ENCODE measurements at regions not wholly inside any gene's neighbourhood (a gene's known extent, or its start where the extent isn't known, plus 50 kb on each side); places are given as distances from the start of the nearest gene placed in this dataset.

DNA sequence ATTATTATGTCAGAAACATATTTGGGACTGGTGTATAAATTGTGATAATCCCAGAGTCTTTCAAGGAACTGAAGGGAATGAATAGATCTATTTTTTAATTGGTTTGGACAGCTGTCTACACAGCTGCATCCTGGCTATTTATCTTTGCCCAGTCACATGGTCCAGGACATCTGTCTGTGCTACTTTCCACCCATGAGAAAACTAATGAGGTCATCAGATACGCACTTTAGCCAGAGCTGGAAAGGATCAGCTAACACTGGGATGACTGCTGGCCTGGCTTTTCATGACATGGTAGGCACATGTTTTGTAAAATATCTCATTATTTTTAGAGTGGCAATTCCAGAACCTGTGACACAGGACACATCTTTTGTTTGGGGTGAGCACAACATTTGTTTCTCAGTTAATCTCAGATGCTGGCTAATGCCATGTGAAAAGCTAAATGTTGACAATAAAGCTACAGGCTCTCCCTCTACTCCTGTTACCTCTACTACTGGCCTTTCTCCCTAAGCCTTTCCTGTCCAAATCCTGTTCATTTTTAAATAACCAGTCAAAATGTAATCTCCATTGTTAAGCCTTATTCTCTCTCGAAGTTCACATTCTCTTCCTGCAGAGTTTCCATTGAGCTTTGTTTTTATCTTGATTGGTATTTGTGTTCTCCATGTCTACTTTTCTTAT, 500.7 kb downstream of the RIT2 start:
- in situ Hi-C loops (cut with MboI), result no loop called here
- intact Hi-C loops (cut with micrococcal nuclease), result no loop called here
- no peak for TF ChIP-seq CREB3 (tag; conservative IDR thresholded peaks at IDR 0.05; ENCODE audit: low read depth)
- no peak for TF ChIP-seq L3MBTL2 (IDR thresholded peaks at IDR 0.05)
- TF ChIP-seq, protein P1, sequence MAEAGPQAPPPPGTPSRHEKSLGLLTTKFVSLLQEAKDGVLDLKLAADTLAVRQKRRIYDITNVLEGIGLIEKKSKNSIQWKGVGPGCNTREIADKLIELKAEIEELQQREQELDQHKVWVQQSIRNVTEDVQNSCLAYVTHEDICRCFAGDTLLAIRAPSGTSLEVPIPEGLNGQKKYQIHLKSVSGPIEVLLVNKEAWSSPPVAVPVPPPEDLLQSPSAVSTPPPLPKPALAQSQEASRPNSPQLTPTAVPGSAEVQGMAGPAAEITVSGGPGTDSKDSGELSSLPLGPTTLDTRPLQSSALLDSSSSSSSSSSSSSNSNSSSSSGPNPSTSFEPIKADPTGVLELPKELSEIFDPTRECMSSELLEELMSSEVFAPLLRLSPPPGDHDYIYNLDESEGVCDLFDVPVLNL (CRISPR knock-in tag; IDR thresholded peaks at IDR 0.05; ENCODE audit: low read depth), result no peak
- TF ChIP-seq MLX (CRISPR knock-in tag; conservative IDR thresholded peaks at IDR 0.05), result no peak
- TF ChIP-seq, protein P2, sequence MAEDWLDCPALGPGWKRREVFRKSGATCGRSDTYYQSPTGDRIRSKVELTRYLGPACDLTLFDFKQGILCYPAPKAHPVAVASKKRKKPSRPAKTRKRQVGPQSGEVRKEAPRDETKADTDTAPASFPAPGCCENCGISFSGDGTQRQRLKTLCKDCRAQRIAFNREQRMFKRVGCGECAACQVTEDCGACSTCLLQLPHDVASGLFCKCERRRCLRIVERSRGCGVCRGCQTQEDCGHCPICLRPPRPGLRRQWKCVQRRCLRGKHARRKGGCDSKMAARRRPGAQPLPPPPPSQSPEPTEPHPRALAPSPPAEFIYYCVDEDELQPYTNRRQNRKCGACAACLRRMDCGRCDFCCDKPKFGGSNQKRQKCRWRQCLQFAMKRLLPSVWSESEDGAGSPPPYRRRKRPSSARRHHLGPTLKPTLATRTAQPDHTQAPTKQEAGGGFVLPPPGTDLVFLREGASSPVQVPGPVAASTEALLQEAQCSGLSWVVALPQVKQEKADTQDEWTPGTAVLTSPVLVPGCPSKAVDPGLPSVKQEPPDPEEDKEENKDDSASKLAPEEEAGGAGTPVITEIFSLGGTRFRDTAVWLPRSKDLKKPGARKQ (CRISPR knock-in tag; IDR thresholded peaks at IDR 0.05), result no peak
- no peak for TF ChIP-seq ETV6 (IDR thresholded peaks at IDR 0.05; ENCODE audit: borderline replicate concordance in 1 of 2, low read depth in 2 of 2, low read length in 1 of 2)
- no peak for TF ChIP-seq ETV6 (CRISPR knock-in tag; IDR thresholded peaks at IDR 0.05; ENCODE audit: borderline replicate concordance)
- TF ChIP-seq NBN (IDR thresholded peaks at IDR 0.05; ENCODE audit: low read depth), result no peak
- TF ChIP-seq ZNF444 (CRISPR knock-in tag; IDR thresholded peaks at IDR 0.05), result no peak
- TF ChIP-seq, protein P3, sequence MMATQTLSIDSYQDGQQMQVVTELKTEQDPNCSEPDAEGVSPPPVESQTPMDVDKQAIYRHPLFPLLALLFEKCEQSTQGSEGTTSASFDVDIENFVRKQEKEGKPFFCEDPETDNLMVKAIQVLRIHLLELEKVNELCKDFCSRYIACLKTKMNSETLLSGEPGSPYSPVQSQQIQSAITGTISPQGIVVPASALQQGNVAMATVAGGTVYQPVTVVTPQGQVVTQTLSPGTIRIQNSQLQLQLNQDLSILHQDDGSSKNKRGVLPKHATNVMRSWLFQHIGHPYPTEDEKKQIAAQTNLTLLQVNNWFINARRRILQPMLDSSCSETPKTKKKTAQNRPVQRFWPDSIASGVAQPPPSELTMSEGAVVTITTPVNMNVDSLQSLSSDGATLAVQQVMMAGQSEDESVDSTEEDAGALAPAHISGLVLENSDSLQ (IDR thresholded peaks at IDR 0.05), result no peak
- TF ChIP-seq HDGF (IDR thresholded peaks at IDR 0.05), result no peak
- TF ChIP-seq ELF4 (CRISPR knock-in tag; IDR thresholded peaks at IDR 0.05), result no peak
- TF ChIP-seq SRSF7 (optimal IDR thresholded peaks at IDR 0.05; ENCODE audit: low read depth, low read length), result no peak
- TF ChIP-seq CXXC5 (CRISPR knock-in tag; IDR thresholded peaks at IDR 0.05), result no peak
- TF ChIP-seq KHSRP (IDR thresholded peaks at IDR 0.05), result no peak
- no peak for TF ChIP-seq SMARCE1 (IDR thresholded peaks at IDR 0.05)
- no peak for TF ChIP-seq ZNF431 (CRISPR knock-in tag; IDR thresholded peaks at IDR 0.05)
- no peak for TF ChIP-seq NFRKB (IDR thresholded peaks at IDR 0.05; ENCODE audit: low read depth)
- H3K27ac ChIP-seq (ENCODE audit: extremely low read depth, low read depth, low read length), result no peak overlapping the region
- H2AFZ ChIP-seq (ENCODE audit: low read depth, low read length), result no peak overlapping the region
- ATAC-seq, result no peak
- WGBS (ENCODE audit: insufficient coverage, low coverage, missing lambda C conversion rate), result 0% methylated on average over 1 of the region's 2 CpGs
- no peaks in the 10 kb centered on the region for H3K36me3 ChIP-seq (ENCODE audit: control insufficient read depth, insufficient read depth, low read length)
- H3K4me1 ChIP-seq (replicated peaks in 1 of 2; ENCODE audit: control insufficient read depth in 2 of 2, insufficient read depth in 2 of 2, low read length in 2 of 2), result no peaks in the 10 kb centered on the region
- FAIRE-seq, result no peak
- no peak overlapping the region for H3K4me3 ChIP-seq
- BruUV-seq (replicated peaks), result no TSS peak
- H4K20me1 ChIP-seq (replicated peaks; ENCODE audit: control insufficient read depth, insufficient read depth, low read length), result no peaks in the 10 kb centered on the region
- CTCF ChIA-PET (ENCODE audit: low intra/inter-chr PET ratio), result no interaction called here
- H3K9ac ChIP-seq (ENCODE audit: insufficient read depth in 1 of 2, low read depth in 2 of 2, low read length in 2 of 2), result no peak overlapping the region
- H3K9me1 ChIP-seq (ENCODE audit: control insufficient read depth, insufficient read depth, low read length), result no peaks in the 10 kb centered on the region
- POLR2A ChIA-PET, result no interaction called here
- no peak for DNase-seq (ENCODE audit: extremely low read depth in 1 of 4, low spot score in 3 of 4)
- H3K79me2 ChIP-seq (ENCODE audit: control insufficient read depth, insufficient read depth, low read length), result no peaks in the 10 kb centered on the region
- H3K27me3 ChIP-seq (ENCODE audit: control insufficient read depth in 2 of 2, insufficient read depth in 2 of 2, low read length in 2 of 2), result no peaks in the 10 kb centered on the region
- no peak overlapping the region for H3K4me2 ChIP-seq (ENCODE audit: insufficient read depth, low read length)
- H3K9me3 ChIP-seq (replicated peaks; ENCODE audit: control insufficient read depth, insufficient read depth, low read depth, low read length), result no peaks in the 10 kb centered on the region
